ENCODE measurements at regions not wholly inside any gene's neighbourhood (a gene's known extent, or its start where the extent isn't known, plus 50 kb on each side); places are given as distances from the start of the nearest gene placed in this dataset.

DNA sequence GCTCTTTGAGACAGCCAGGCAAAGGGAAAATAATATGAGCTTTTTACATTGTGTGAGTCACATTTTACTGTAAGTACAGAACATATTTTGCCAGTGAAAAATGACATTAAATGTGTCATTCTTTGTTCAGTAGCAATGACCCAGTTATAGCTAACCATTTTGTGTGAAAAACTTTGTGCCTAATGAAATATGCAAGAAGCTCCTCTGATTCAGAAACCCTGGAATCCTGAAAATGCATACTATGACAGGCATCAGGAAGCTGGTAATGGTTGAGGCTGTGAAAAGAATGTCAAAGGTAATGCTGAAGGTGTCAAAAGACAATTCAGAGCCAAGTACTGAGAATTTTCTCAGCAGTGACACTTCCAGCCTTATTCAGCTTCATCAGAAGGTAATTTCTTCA, 549.5 kb upstream of the SMIM31 start:
- Mint-ChIP-seq H3K36me3 (no peaks in the 10 kb centered on the region), H3K4me3 (no peak overlapping the region), H3K27ac (no peak overlapping the region), H3K4me1 (peaks cover 3% of the 10 kb centered on the region), H3K27me3 (ENCODE audit: low read depth) (no peaks in the 10 kb centered on the region), H3K9me3 (no peaks in the 10 kb centered on the region)
- no peak for DNase-seq (ENCODE audit: low spot score in 2 of 2, unreplicated experiment in 2 of 2)
- TF ChIP-seq, protein P1, sequence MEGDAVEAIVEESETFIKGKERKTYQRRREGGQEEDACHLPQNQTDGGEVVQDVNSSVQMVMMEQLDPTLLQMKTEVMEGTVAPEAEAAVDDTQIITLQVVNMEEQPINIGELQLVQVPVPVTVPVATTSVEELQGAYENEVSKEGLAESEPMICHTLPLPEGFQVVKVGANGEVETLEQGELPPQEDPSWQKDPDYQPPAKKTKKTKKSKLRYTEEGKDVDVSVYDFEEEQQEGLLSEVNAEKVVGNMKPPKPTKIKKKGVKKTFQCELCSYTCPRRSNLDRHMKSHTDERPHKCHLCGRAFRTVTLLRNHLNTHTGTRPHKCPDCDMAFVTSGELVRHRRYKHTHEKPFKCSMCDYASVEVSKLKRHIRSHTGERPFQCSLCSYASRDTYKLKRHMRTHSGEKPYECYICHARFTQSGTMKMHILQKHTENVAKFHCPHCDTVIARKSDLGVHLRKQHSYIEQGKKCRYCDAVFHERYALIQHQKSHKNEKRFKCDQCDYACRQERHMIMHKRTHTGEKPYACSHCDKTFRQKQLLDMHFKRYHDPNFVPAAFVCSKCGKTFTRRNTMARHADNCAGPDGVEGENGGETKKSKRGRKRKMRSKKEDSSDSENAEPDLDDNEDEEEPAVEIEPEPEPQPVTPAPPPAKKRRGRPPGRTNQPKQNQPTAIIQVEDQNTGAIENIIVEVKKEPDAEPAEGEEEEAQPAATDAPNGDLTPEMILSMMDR (IDR thresholded peaks at IDR 0.05; ENCODE audit: unreplicated experiment), result no peak

DNA sequence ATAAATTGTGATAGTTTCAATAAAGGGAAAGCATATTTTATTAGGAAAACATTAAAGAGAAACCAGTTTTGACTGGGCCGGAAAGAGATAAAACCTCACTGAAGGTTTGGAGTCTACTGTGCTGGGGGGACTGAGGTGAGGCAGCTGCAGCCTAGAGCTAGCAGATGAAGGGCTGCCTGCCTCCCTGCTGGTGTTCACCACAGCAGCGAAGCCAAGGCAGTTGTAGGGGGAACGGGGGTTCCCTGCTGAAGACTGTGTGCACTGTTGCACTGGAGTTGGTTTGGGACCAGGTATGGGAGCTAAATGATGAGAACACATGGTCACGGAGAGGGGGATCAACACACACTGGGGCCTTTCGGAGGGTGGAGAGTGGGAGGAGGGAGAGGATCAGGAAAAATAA, 546.5 kb upstream of the SMIM31 start:
- DNase-seq (ENCODE audit: low spot score in 2 of 2, unreplicated experiment in 2 of 2), result no peak
- H3K27me3 Mint-ChIP-seq (ENCODE audit: low read depth), result no peaks in the 10 kb centered on the region
- H3K4me1 Mint-ChIP-seq, result peaks cover 3% of the 10 kb centered on the region
- H3K9me3 Mint-ChIP-seq, result no peaks in the 10 kb centered on the region
- no peak overlapping the region for H3K4me3 Mint-ChIP-seq
- no peaks in the 10 kb centered on the region for H3K36me3 Mint-ChIP-seq
- TF ChIP-seq, protein P1 (IDR thresholded peaks at IDR 0.05; ENCODE audit: unreplicated experiment), result no peak
- H3K27ac Mint-ChIP-seq, result no peak overlapping the region

DNA sequence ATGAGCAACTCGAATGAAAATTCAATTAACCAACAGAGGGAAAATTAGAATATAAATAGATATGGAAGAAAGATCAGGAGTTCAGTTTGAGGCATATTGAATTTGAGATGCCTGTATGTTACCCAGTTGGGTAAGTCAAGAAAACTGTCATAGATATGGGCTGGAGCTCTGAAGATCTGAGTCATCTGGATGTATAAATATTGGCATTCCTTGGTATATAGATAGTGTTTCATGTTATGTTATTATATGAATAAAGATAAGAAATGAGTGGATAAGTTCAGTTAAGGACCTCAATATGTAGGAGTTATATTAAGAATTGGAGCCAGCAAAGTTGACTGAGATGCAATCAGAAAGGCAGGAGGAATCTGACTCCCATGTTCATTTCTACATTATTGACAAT, 543.6 kb upstream of the SMIM31 start:
- Mint-ChIP-seq H3K9me3 (no peaks in the 10 kb centered on the region), H3K27ac (no peak overlapping the region), H3K27me3 (ENCODE audit: low read depth) (no peaks in the 10 kb centered on the region), H3K4me3 (no peak overlapping the region), H3K36me3 (no peaks in the 10 kb centered on the region), H3K4me1 (no peaks in the 10 kb centered on the region)
- TF ChIP-seq, protein P1 (IDR thresholded peaks at IDR 0.05; ENCODE audit: unreplicated experiment), result no peak
- DNase-seq (ENCODE audit: low spot score in 2 of 2, unreplicated experiment in 2 of 2), result no peak

DNA sequence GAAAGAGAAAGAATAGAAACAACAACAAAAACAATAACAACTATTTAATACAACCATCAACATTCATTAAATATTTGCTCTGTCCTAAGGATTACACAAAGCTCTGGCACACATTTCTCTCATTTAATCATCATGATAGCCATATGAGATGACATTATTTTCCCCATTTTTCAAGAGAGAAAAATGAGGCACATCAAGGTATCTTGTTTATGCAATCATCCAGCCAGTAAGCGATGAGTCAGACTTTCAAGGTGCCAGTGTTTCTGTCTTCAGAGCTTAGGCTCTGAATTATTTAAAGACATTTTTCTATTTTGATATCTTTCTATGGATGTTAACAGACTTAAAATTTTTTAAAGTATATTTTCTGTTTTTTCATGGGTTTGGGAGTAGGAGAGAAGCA, 541.8 kb upstream of the SMIM31 start:
- H3K9me3 Mint-ChIP-seq, result no peaks in the 10 kb centered on the region
- H3K36me3 Mint-ChIP-seq, result no peaks in the 10 kb centered on the region
- no peak overlapping the region for H3K27ac Mint-ChIP-seq
- H3K4me3 Mint-ChIP-seq, result no peak overlapping the region
- TF ChIP-seq, protein P1 (IDR thresholded peaks at IDR 0.05; ENCODE audit: unreplicated experiment), result no peak
- DNase-seq (ENCODE audit: low spot score in 2 of 2, unreplicated experiment in 2 of 2), result no peak
- H3K27me3 Mint-ChIP-seq (ENCODE audit: low read depth), result no peaks in the 10 kb centered on the region
- H3K4me1 Mint-ChIP-seq, result peaks cover 2% of the 10 kb centered on the region

DNA sequence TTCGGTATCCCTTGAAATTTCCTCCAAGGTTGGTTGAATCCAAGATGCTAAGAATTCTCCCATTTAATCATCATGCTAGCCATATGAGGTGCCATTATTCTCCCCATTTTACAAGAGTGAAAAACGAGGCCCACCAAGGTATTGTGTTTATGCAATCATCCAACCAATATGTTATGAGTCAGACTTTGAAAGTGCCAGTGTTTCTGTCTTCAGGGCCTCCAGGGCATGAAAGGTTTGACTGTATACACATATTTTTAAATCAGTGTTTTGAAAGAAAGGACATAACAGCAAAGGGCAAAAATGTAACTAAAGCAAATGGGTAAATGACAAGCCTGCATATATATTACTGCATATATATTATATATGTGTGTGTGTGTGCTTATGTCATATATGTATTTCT, 541.2 kb upstream of the SMIM31 start:
- no peak overlapping the region for H3K4me3 Mint-ChIP-seq
- no peaks in the 10 kb centered on the region for H3K27me3 Mint-ChIP-seq (ENCODE audit: low read depth)
- no peak for DNase-seq (ENCODE audit: low spot score in 2 of 2, unreplicated experiment in 2 of 2)
- TF ChIP-seq, protein P1 (IDR thresholded peaks at IDR 0.05; ENCODE audit: unreplicated experiment), result no peak
- H3K36me3 Mint-ChIP-seq, result no peaks in the 10 kb centered on the region
- peaks cover 2% of the 10 kb centered on the region for H3K4me1 Mint-ChIP-seq
- H3K27ac Mint-ChIP-seq, result no peak overlapping the region
- H3K9me3 Mint-ChIP-seq, result no peaks in the 10 kb centered on the region

- Mint-ChIP-seq H3K36me3 (no peaks in the 10 kb centered on the region), H3K9me3 (peaks cover 4% of the 10 kb centered on the region)
- TF ChIP-seq, protein P1 (IDR thresholded peaks at IDR 0.05; ENCODE audit: unreplicated experiment), result no peak
Observed at GRCh38 chr4:164215113-164215741, 538.7 kb upstream of the SMIM31 start.

More at GRCh38 chr4:164215113-164215741, 538.7 kb upstream of the SMIM31 start:
- Mint-ChIP-seq H3K27me3 (ENCODE audit: low read depth) (no peaks in the 10 kb centered on the region), H3K4me1 (peaks cover 9% of the 10 kb centered on the region), H3K27ac (no peak overlapping the region), H3K4me3 (no peak overlapping the region)
- DNase-seq (ENCODE audit: low spot score in 2 of 2, unreplicated experiment in 2 of 2), result no peak
